Transverse colon (tissue), 3 donors: ENCODE measurements at regions not wholly inside any gene's neighbourhood (a gene's known extent, or its start where the extent isn't known, plus 50 kb on each side); places are given as distances from the start of the nearest gene placed in this dataset.

Experiments used
- EP300 ChIP-seq: sonication (generic); formaldehyde crosslinking; IDR thresholded peaks from one replicate; pipeline ENCODE4 v1.6.1; 2017; ENCODE audit warnings: antibody characterized with exemption, low read depth
- POLR2A ChIP-seq: fragments of 450-650 bp; IDR thresholded peaks from one replicate; pipeline ENCODE4 v1.6.1; 2016; ENCODE audit warnings: antibody characterized with exemption, mild to moderate bottlenecking, moderate library complexity
- TF ChIP-seq, protein P1 (sequence below), 5 experiments: fragments of 200-600 bp in 3 of 5; fragments of 450-650 bp in 2 of 5; sonication (generic) in 3 of 5; IDR thresholded peaks; 1 replicate in 2 of 5; 2 replicates in 3 of 5; pipeline ENCODE4 v1.5.1; 2016 to 2017; ENCODE audit warnings: antibody characterized with exemption in 5 of 5, inconsistent platforms in 3 of 5, mild to moderate bottlenecking in 2 of 5, moderate library complexity in 1 of 5

DNA sequence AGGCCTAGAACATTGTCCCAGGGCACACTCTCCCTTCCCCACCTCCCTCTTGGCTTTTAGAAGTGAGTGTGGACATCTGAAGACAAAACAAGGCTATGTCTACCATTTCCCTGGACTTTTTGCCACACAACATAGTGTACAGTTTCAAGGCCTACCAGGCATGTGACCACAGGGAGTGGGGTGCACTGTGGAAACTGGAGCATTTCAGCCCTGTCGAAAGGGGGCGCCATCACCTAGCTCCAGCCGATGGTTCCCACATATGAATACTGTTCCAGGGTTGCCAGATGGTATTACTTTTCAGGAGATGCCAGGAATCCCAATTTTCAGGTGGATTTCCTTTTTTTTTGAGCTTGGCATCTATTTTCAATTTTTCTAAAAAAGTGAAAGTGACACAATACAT lies 140.7 kb downstream of the KATNIP start:
- TF ChIP-seq, protein P1, sequence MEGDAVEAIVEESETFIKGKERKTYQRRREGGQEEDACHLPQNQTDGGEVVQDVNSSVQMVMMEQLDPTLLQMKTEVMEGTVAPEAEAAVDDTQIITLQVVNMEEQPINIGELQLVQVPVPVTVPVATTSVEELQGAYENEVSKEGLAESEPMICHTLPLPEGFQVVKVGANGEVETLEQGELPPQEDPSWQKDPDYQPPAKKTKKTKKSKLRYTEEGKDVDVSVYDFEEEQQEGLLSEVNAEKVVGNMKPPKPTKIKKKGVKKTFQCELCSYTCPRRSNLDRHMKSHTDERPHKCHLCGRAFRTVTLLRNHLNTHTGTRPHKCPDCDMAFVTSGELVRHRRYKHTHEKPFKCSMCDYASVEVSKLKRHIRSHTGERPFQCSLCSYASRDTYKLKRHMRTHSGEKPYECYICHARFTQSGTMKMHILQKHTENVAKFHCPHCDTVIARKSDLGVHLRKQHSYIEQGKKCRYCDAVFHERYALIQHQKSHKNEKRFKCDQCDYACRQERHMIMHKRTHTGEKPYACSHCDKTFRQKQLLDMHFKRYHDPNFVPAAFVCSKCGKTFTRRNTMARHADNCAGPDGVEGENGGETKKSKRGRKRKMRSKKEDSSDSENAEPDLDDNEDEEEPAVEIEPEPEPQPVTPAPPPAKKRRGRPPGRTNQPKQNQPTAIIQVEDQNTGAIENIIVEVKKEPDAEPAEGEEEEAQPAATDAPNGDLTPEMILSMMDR (IDR thresholded peaks at IDR 0.05) = peak; percentile 38 to 59 (median 52)
- TF ChIP-seq POLR2A (no peak), EP300 (no peak)
